ENCODE measurements at regions not wholly inside any gene's neighbourhood (a gene's known extent, or its start where the extent isn't known, plus 50 kb on each side); places are given as distances from the start of the nearest gene placed in this dataset.
"Not testable (repeated sequence)": the region's sequence is repeated elsewhere in the genome, so short reads cannot be mapped to it uniquely, and the experiment has no call there.

GRCh38 chr6:8301502-8301901 is 133.8 kb downstream of the SLC35B3 start:
- Mint-ChIP-seq H3K27me3 (ENCODE audit: unreplicated experiment) (no peaks in the 10 kb centered on the region), H3K36me3 (ENCODE audit: unreplicated experiment) (no peaks in the 10 kb centered on the region)
- DNase-seq, result no peak

DNA sequence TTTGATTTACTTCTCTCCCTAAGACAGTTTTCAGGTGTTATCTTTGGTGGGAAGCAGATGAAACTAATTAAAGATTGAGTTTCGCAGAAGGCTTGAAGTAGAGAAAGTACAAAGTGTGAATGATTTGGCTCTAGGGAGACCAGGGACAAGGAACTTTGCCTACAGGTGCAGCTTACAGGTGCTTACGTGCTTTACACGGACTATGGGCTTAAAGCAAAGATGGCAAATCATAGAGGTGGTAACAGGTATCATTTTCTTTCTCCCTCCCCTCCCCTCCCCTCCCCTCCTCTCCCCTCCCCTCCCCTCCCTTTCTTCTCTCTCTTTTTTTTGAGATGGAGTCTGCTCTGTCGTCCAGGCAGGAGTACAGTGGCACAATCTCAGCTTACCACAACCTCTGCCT is 136.3 kb downstream of the SLC35B3 start:
- H3K36me3 Mint-ChIP-seq (ENCODE audit: unreplicated experiment), result no peaks in the 10 kb centered on the region
- no peak overlapping the region for H3K27ac Mint-ChIP-seq (ENCODE audit: unreplicated experiment)
- no peaks in the 10 kb centered on the region for H3K9me3 Mint-ChIP-seq (ENCODE audit: unreplicated experiment)
- TF ChIP-seq CTCF (IDR thresholded peaks at IDR 0.05; ENCODE audit: partially characterized antibody, unreplicated experiment), result no peak
- no peak overlapping the region for H3K4me3 Mint-ChIP-seq (ENCODE audit: unreplicated experiment)
- H3K27me3 Mint-ChIP-seq (ENCODE audit: unreplicated experiment), result peaks cover 2% of the 10 kb centered on the region
- no peak for DNase-seq
- H3K4me1 Mint-ChIP-seq (ENCODE audit: low read depth, unreplicated experiment), result no peaks in the 10 kb centered on the region

More at GRCh38 chr6:8301502-8301901, 133.8 kb downstream of the SLC35B3 start:
- Mint-ChIP-seq H3K9me3 (ENCODE audit: unreplicated experiment) (no peaks in the 10 kb centered on the region), H3K4me1 (ENCODE audit: low read depth, unreplicated experiment) (no peaks in the 10 kb centered on the region), H3K4me3 (ENCODE audit: unreplicated experiment) (no peak overlapping the region), H3K27ac (ENCODE audit: unreplicated experiment) (no peak overlapping the region)
- no peak for TF ChIP-seq CTCF (IDR thresholded peaks at IDR 0.05; ENCODE audit: partially characterized antibody, unreplicated experiment)

DNA sequence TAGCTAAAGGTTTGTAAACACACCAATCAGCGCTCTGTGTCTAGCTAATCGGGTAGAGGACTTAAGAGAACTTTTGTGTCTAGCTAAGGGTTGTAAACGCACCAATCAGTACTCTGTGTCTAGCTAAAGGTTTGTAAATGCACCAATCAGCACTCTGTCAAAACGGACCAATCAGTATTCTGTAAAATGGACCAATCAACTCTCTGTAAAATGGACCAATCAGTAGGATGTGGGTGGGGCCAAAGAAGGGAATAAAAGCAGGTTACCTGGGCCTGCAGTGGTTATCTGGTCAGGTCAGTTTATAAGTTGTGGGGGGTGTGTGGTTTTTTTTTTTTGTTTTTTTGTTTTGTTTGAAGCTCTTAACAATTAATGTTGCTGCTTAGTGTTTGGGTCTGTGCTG is 152.4 kb downstream of the SLC35B3 start:
- H3K27me3 Mint-ChIP-seq (ENCODE audit: unreplicated experiment); H3K36me3 Mint-ChIP-seq (ENCODE audit: unreplicated experiment); H3K4me3 Mint-ChIP-seq (ENCODE audit: unreplicated experiment); H3K9me3 Mint-ChIP-seq (ENCODE audit: unreplicated experiment); DNase-seq; H3K27ac Mint-ChIP-seq (ENCODE audit: unreplicated experiment): not testable (repeated sequence)
- peaks cover 24% of the 10 kb centered on the region for H3K4me1 Mint-ChIP-seq (ENCODE audit: low read depth, unreplicated experiment)

- H3K27me3 Mint-ChIP-seq (ENCODE audit: unreplicated experiment), result no peaks in the 10 kb centered on the region
- no peaks in the 10 kb centered on the region for H3K9me3 Mint-ChIP-seq (ENCODE audit: unreplicated experiment)
- no peak for TF ChIP-seq CTCF (IDR thresholded peaks at IDR 0.05; ENCODE audit: partially characterized antibody, unreplicated experiment)
- no peak overlapping the region for H3K4me3 Mint-ChIP-seq (ENCODE audit: unreplicated experiment)
- no peaks in the 10 kb centered on the region for H3K36me3 Mint-ChIP-seq (ENCODE audit: unreplicated experiment)
- no peak overlapping the region for H3K27ac Mint-ChIP-seq (ENCODE audit: unreplicated experiment)
- peaks cover 28% of the 10 kb centered on the region for H3K4me1 Mint-ChIP-seq (ENCODE audit: low read depth, unreplicated experiment)
- DNase-seq, result no peak
These were observed 153.0 kb downstream of the SLC35B3 start for GRCh38 chr6:8282380-8282779.

GRCh38 chr6:8279041-8279805 is 156.1 kb downstream of the SLC35B3 start:
- Mint-ChIP-seq H3K27ac (ENCODE audit: unreplicated experiment) (peak overlapping the region; percentile 88), H3K4me1 (ENCODE audit: low read depth, unreplicated experiment) (peaks cover 28% of the 10 kb centered on the region), H3K9me3 (ENCODE audit: unreplicated experiment) (no peaks in the 10 kb centered on the region), H3K27me3 (ENCODE audit: unreplicated experiment) (no peaks in the 10 kb centered on the region), H3K4me3 (ENCODE audit: unreplicated experiment) (peak overlapping the region; percentile 20), H3K36me3 (ENCODE audit: unreplicated experiment) (no peaks in the 10 kb centered on the region)
- TF ChIP-seq CTCF (IDR thresholded peaks at IDR 0.05; ENCODE audit: partially characterized antibody, unreplicated experiment), result no peak
- DNase-seq, result no peak

All from glutamatergic neuron (in vitro differentiated cells).